ENCODE measurements at regions not wholly inside any gene's neighbourhood (a gene's known extent, or its start where the extent isn't known, plus 50 kb on each side); places are given as distances from the start of the nearest gene placed in this dataset.

- H3K27me3 ChIP-seq (replicated peaks; ENCODE audit: insufficient read depth, low read length): peaks cover 5% of the 10 kb centered on the region; the same call in 1 of the 2 replicates
- H3K36me3 ChIP-seq (replicated peaks; ENCODE audit: insufficient read depth, low read length): no peaks in the 10 kb centered on the region
- no peaks in the 10 kb centered on the region for H3F3A ChIP-seq (ENCODE audit: insufficient read depth, low read length)
- H3K4me3 ChIP-seq (ENCODE audit: low read length): no peak overlapping the region
- H2AFZ ChIP-seq (ENCODE audit: low read length): no peak overlapping the region
- no peak for TF ChIP-seq EZH2 (optimal IDR thresholded peaks at IDR 0.05; ENCODE audit: low read depth, low read length)
- no peaks in the 10 kb centered on the region for H4K20me1 ChIP-seq (ENCODE audit: insufficient read depth, low read length)
- H3K9me3 ChIP-seq (replicated peaks; ENCODE audit: insufficient read depth, low read length): no peaks in the 10 kb centered on the region
- H3K27ac ChIP-seq (ENCODE audit: low read length): no peak overlapping the region
- H3K4me1 ChIP-seq (ENCODE audit: low read length): no peaks in the 10 kb centered on the region
- H3K4me2 ChIP-seq (ENCODE audit: low read depth, low read length): no peak overlapping the region
- DNase-seq: no peak
- no peak overlapping the region for H3K9ac ChIP-seq (ENCODE audit: low read length)
- H3K79me2 ChIP-seq (ENCODE audit: low read length): no peaks in the 10 kb centered on the region
- no peaks in the 10 kb centered on the region for H3K9me2 ChIP-seq (replicated peaks; ENCODE audit: insufficient read depth, low read length)
Observed at GRCh38 chr19:31180907-31181306, 168.3 kb downstream of the TSHZ3 start.

- no peaks in the 10 kb centered on the region for H4K20me1 ChIP-seq (ENCODE audit: insufficient read depth, low read length)
- no peak overlapping the region for H2AFZ ChIP-seq (ENCODE audit: low read length)
- no peak overlapping the region for H3K9ac ChIP-seq (ENCODE audit: low read length)
- TF ChIP-seq CTCF (IDR thresholded peaks at IDR 0.05; ENCODE audit: low read length) (no peak), EZH2 (optimal IDR thresholded peaks at IDR 0.05; ENCODE audit: low read depth, low read length) (no peak), EZH2phosphoT487 (IDR thresholded peaks at IDR 0.05; ENCODE audit: low read length) (no peak)
- no peaks in the 10 kb centered on the region for H3K79me2 ChIP-seq (ENCODE audit: low read length)
- DNase-seq: no peak
- H3F3A ChIP-seq (ENCODE audit: insufficient read depth, low read length): no peaks in the 10 kb centered on the region
- H3K36me3 ChIP-seq (replicated peaks; ENCODE audit: insufficient read depth, low read length): no peaks in the 10 kb centered on the region
- no peaks in the 10 kb centered on the region for H3K9me3 ChIP-seq (replicated peaks; ENCODE audit: insufficient read depth, low read length)
- H3K9me2 ChIP-seq (replicated peaks; ENCODE audit: insufficient read depth, low read length): no peaks in the 10 kb centered on the region
- no peak overlapping the region for H3K4me2 ChIP-seq (ENCODE audit: low read depth, low read length)
- H3K4me1 ChIP-seq (ENCODE audit: low read length): no peaks in the 10 kb centered on the region
- no peak overlapping the region for H3K4me3 ChIP-seq (ENCODE audit: low read length)
- no peak overlapping the region for H3K27ac ChIP-seq (ENCODE audit: low read length)
- no peaks in the 10 kb centered on the region; the same call in 1 of the 2 replicates for H3K27me3 ChIP-seq (replicated peaks; ENCODE audit: insufficient read depth, low read length)
Observed at GRCh38 chr19:31179471-31179852, 169.8 kb downstream of the TSHZ3 start.

- TF ChIP-seq EZH2 (optimal IDR thresholded peaks at IDR 0.05; ENCODE audit: low read depth, low read length): no peak
- Histone ChIP-seq H3K4me1 (ENCODE audit: low read length) (no peaks in the 10 kb centered on the region), H4K20me1 (ENCODE audit: insufficient read depth, low read length) (no peaks in the 10 kb centered on the region), H2AFZ (ENCODE audit: low read length) (no peak overlapping the region), H3K9me2 (replicated peaks; ENCODE audit: insufficient read depth, low read length) (no peaks in the 10 kb centered on the region), H3K4me2 (ENCODE audit: low read depth, low read length) (no peak overlapping the region), H3K4me3 (ENCODE audit: low read length) (no peak overlapping the region), H3K79me2 (ENCODE audit: low read length) (no peaks in the 10 kb centered on the region), H3K36me3 (replicated peaks; ENCODE audit: insufficient read depth, low read length) (no peaks in the 10 kb centered on the region), H3K27ac (ENCODE audit: low read length) (no peak overlapping the region), H3K9ac (ENCODE audit: low read length) (no peak overlapping the region), H3K9me3 (replicated peaks; ENCODE audit: insufficient read depth, low read length) (no peaks in the 10 kb centered on the region), H3K27me3 (replicated peaks; ENCODE audit: insufficient read depth, low read length) (no peaks in the 10 kb centered on the region; the same call in 1 of the 2 replicates), H3F3A (ENCODE audit: insufficient read depth, low read length) (no peaks in the 10 kb centered on the region)
- no peak for DNase-seq
Observed at GRCh38 chr19:31178833-31179470, 170.3 kb downstream of the TSHZ3 start.

- TF ChIP-seq CTCF (IDR thresholded peaks at IDR 0.05; ENCODE audit: low read length): no peak
- Histone ChIP-seq H3K27ac (ENCODE audit: low read length) (no peak overlapping the region), H3K9ac (ENCODE audit: low read length) (no peak overlapping the region), H3K9me2 (replicated peaks; ENCODE audit: insufficient read depth, low read length) (no peaks in the 10 kb centered on the region), H3K4me3 (ENCODE audit: low read length) (no peak overlapping the region), H4K20me1 (ENCODE audit: insufficient read depth, low read length) (no peaks in the 10 kb centered on the region), H3K36me3 (replicated peaks; ENCODE audit: insufficient read depth, low read length) (no peaks in the 10 kb centered on the region), H2AFZ (ENCODE audit: low read length) (no peak overlapping the region), H3K9me3 (replicated peaks; ENCODE audit: insufficient read depth, low read length) (no peaks in the 10 kb centered on the region), H3F3A (ENCODE audit: insufficient read depth, low read length) (no peaks in the 10 kb centered on the region), H3K79me2 (ENCODE audit: low read length) (no peaks in the 10 kb centered on the region), H3K4me2 (ENCODE audit: low read depth, low read length) (no peak overlapping the region), H3K4me1 (ENCODE audit: low read length) (no peaks in the 10 kb centered on the region), H3K27me3 (replicated peaks; ENCODE audit: insufficient read depth, low read length) (no peaks in the 10 kb centered on the region)
- DNase-seq: no peak
Observed at GRCh38 chr19:31177246-31177645, 172.0 kb downstream of the TSHZ3 start.

Measured in MM.1S (cell line).